ENCODE measurements at regions not wholly inside any gene's neighbourhood (a gene's known extent, or its start where the extent isn't known, plus 50 kb on each side); places are given as distances from the start of the nearest gene placed in this dataset.

DNA sequence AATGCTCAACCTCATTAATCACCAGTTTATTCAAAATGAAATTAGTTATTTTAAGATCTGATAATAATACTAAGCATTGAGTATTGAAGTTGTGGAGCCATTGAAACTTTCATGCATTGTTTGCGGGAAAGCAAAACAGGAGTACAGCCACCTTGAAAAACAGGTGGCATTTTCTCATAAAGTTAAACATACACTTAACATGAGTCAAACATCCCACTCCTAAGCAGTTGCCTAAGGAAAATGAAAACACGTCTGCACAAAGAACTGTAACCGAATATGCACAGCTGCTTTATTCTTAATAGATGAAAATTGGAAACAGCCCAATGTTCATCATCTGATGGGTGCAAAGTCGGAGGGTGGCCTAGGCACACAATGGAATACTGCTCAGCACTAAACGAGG, 177.3 kb downstream of the IRX2 start:
- TF ChIP-seq CTCF (IDR thresholded peaks at IDR 0.05; ENCODE audit: low read depth, low read length) = no peak
- no peak overlapping the region for H3K4me3 ChIP-seq (ENCODE audit: low read depth, low read length)
- in situ Hi-C loops (cut with HindIII; ENCODE audit: low sequenced_read_pairs) = no loop called here
- no peak for DNase-seq (ENCODE audit: low read depth, low spot score)

DNA sequence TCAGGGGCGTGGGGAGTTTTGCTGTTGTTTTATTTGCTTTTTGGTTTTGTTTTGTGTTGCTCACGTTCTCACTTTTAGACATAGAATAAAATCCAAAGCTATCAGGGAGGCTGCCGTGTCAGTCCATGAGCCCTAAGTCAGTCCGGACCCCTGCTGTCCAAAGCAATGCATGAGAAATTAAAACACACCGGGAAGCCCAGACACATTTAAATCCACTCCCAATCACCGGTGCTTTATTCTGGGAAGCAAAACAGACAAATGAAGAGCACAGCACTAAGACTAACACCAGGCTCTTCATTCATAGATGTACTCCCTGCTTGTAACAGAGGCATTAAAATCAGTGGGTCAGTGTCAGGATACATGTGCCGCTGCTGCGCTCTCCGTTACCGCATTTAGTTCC, 180.9 kb downstream of the IRX2 start:
- in situ Hi-C loops (cut with HindIII; ENCODE audit: low sequenced_read_pairs) = no loop called here
- no peak for TF ChIP-seq CTCF (IDR thresholded peaks at IDR 0.05; ENCODE audit: low read depth, low read length)
- no peak for DNase-seq (ENCODE audit: low read depth, low spot score)
- H3K4me3 ChIP-seq (ENCODE audit: low read depth, low read length) = no peak overlapping the region

DNA sequence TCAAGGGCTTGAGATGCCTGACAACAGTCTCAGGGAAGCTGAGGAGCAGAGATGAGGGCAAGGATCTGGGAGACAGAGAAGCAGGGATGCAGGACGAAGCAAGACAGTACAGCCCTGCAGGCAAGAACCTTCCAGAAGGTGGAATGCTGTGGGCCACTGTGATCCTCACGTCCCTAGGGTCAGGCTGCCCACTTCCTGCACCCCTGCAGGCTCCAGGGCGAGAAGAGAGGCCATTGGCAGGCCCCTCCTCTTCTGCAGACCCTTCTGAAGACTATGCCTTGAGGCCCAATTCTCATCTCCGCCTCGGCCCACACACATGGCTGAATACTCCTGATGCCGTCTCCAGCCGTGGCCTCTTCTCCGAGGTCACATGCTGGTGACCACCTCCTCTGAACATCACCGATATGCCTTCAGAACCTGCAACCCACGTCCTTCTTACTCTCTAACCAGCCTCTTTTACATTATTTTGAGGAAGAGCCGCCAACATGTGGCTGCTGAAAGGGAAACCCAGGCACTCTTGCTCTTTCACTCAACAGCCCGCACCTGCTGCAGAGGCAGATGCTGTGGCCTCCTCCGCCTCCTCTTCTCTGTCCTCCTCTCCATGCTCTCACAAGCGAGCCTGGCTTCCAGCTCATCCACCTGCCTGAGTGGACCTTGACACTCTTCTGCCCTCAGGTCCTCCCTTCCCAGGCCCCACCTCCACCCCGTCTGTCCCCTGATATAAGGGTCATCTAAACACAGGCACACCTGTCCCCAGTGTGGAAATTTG, 181.5 kb downstream of the IRX2 start:
- no peak for TF ChIP-seq CTCF (IDR thresholded peaks at IDR 0.05; ENCODE audit: low read depth, low read length)
- DNase-seq (ENCODE audit: low read depth, low spot score) = no peak
- H3K4me3 ChIP-seq (ENCODE audit: low read depth, low read length) = no peak overlapping the region
- in situ Hi-C loops (cut with HindIII; ENCODE audit: low sequenced_read_pairs) = no loop called here

DNA sequence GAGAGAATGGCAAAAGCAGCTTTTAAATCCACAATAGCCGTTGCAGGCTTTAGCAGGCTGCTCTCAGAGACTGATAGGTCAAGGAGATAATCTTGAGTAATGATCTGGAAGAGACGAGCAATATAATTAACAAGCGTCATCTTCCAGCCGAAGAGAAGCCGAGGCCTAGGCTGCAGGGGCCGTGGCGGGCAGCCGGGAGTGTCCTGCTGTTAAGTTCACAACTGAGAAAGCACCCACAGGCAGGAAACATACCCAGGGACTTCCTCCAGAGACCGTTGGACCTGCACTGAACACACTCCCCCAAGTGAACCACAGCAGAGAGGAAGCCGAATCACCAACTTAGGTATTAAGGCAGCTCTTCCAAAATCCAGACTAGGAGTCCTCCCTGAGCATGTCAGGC, 182.3 kb downstream of the IRX2 start:
- in situ Hi-C loops (cut with HindIII; ENCODE audit: low sequenced_read_pairs) = no loop called here
- TF ChIP-seq CTCF (IDR thresholded peaks at IDR 0.05; ENCODE audit: low read depth, low read length) = no peak
- H3K4me3 ChIP-seq (ENCODE audit: low read depth, low read length) = no peak overlapping the region
- no peak for DNase-seq (ENCODE audit: low read depth, low spot score)

GRCh38 chr5:2566284-2566683, 185.2 kb downstream of the IRX2 start:
- DNase-seq (ENCODE audit: low read depth, low spot score) = no peak
- H3K4me3 ChIP-seq (ENCODE audit: low read depth, low read length) = no peak overlapping the region
- in situ Hi-C loops (cut with HindIII; ENCODE audit: low sequenced_read_pairs) = no loop called here
- TF ChIP-seq CTCF (IDR thresholded peaks at IDR 0.05; ENCODE audit: low read depth, low read length) = no peak

- TF ChIP-seq CTCF (IDR thresholded peaks at IDR 0.05; ENCODE audit: low read depth, low read length) = no peak
- H3K4me3 ChIP-seq (ENCODE audit: low read depth, low read length) = no peak overlapping the region
- in situ Hi-C loops (cut with HindIII; ENCODE audit: low sequenced_read_pairs) = no loop called here
- no peak for DNase-seq (ENCODE audit: low read depth, low spot score)
These were observed 186.3 kb downstream of the IRX2 start for GRCh38 chr5:2565147-2565546.

All from astrocyte of the spinal cord (primary cell).